Sigmoid colon (tissue), 3 donors: ENCODE measurements at regions not wholly inside any gene's neighbourhood (a gene's known extent, or its start where the extent isn't known, plus 50 kb on each side); places are given as distances from the start of the nearest gene placed in this dataset.

Source experiments
- CTCF ChIP-seq, 4 experiments: fragments of 450-650 bp in 3 of 4; fragments of 200-600 bp in 1 of 4; IDR thresholded peaks; one replicate each; pipeline ENCODE4 v1.5.1; 2016 to 2019; ENCODE audit warnings: antibody characterized with exemption in 4 of 4, mild to moderate bottlenecking in 3 of 4, moderate library complexity in 2 of 4
- POLR2A ChIP-seq, 2 donors: fragments of 450-650 bp; IDR thresholded peaks; one replicate each; pipeline ENCODE4 v1.6.1; 2016; ENCODE audit warnings: antibody characterized with exemption in 2 of 2, mild to moderate bottlenecking in 2 of 2, moderate library complexity in 2 of 2

GRCh38 chr2:128779301-128780095 lies 460.8 kb upstream of the HS6ST1 start:
- TF ChIP-seq CTCF (IDR thresholded peaks at IDR 0.05) (no peak), POLR2A (IDR thresholded peaks at IDR 0.05) (no peak)
